ENCODE measurements at regions not wholly inside any gene's neighbourhood (a gene's known extent, or its start where the extent isn't known, plus 50 kb on each side); places are given as distances from the start of the nearest gene placed in this dataset.

DNA sequence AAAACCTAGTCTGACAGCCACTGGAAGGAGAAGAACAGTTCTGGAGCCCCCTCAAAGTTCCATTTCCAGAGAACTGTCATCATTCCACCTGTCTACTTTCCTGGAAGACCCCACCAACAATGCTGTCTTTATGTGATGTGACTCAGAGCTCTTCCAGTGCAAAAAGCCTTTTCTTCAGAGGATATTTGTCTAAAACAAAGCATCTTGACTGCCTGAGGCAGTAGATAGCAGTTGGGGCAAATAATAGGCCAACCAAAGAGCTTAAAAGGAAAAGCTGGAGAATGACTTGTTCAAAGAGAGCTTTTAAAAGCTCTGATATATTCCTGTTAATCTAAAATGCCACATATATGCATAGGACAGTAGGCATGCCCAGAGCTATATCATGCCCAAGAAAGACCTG, 62.6 kb downstream of the MIS18A start:
- TF ChIP-seq, protein P1, sequence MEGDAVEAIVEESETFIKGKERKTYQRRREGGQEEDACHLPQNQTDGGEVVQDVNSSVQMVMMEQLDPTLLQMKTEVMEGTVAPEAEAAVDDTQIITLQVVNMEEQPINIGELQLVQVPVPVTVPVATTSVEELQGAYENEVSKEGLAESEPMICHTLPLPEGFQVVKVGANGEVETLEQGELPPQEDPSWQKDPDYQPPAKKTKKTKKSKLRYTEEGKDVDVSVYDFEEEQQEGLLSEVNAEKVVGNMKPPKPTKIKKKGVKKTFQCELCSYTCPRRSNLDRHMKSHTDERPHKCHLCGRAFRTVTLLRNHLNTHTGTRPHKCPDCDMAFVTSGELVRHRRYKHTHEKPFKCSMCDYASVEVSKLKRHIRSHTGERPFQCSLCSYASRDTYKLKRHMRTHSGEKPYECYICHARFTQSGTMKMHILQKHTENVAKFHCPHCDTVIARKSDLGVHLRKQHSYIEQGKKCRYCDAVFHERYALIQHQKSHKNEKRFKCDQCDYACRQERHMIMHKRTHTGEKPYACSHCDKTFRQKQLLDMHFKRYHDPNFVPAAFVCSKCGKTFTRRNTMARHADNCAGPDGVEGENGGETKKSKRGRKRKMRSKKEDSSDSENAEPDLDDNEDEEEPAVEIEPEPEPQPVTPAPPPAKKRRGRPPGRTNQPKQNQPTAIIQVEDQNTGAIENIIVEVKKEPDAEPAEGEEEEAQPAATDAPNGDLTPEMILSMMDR (IDR thresholded peaks at IDR 0.05; ENCODE audit: borderline replicate concordance, insufficient read depth, low read depth, low read length) = no peak
- no peak overlapping the region for H3K4me3 ChIP-seq (ENCODE audit: low read depth, low read length)

DNA sequence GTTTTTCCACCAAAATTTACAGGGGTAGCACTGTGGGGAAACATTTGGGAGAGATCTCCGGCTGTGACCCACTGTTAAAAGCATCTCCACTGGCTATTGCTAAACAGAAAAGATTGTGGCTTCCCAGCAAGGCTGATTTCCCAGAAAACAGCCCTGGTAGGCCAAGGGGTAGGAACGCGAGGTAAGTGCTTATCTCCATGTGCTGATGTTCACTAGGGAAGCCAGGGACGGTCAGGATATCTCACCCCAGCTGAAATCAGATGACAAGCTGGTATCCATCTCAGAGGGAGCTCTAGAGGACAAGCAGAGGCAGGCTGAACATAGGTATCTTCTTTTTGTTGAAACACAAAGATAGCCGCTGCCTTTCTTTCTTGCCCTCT, 63.6 kb downstream of the MIS18A start:
- TF ChIP-seq, protein P1 (IDR thresholded peaks at IDR 0.05; ENCODE audit: borderline replicate concordance, insufficient read depth, low read depth, low read length) = no peak
- no peak overlapping the region for H3K4me3 ChIP-seq (ENCODE audit: low read depth, low read length)

DNA sequence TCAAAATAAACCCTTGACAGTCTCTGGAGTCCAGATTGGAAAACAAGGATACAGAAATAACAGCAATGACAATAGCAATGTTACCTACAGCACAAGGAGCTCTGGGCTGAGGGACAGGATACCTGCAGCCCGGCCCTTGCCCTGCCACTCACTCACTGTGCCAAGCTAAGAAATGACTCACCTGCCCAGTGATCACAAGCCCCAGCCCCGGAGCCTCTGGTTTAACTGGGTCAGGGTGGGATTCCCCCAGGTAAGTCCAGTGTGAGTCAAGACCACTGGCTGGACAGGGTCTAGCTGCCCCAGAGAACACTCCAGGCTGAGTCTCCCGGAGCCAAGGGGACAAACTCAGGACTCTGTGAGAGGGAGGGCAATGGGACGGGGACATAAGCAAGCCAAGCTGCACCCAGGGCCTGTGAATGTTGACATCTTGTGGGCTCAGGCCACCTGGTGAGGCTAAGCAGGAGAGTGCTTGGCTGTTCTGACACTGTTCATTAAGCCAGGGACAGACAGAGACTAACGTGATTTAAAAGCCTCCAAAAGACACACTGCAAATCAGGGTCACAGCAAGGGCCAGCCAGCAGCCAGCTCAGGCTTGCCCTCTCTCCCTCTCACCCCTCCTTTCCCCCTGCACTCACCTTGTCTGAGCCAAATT, 64.1 kb downstream of the MIS18A start:
- TF ChIP-seq, protein P1 (IDR thresholded peaks at IDR 0.05; ENCODE audit: borderline replicate concordance, insufficient read depth, low read depth, low read length) = no peak
- H3K4me3 ChIP-seq (ENCODE audit: low read depth, low read length) = no peak overlapping the region

DNA sequence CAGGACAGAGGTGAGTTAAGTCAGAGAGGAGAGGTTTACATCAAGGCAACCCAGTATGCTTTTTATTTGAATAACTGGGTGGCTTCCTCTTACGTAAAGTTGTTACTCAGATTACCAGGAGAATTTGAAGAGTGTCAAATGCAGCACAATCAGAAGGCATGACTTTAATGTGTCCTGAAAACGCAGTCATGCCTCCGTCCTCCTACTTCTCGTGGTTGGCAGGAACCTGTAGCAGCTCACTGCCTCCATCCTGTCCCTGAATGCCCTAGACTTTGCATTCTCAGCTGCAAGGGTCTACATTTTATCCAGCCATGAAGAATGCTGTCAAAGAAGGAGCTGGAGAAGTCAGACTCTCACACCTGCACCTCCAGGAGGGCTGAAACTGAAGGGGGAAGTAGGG, 66.7 kb downstream of the MIS18A start:
- TF ChIP-seq, protein P1 (IDR thresholded peaks at IDR 0.05; ENCODE audit: borderline replicate concordance, insufficient read depth, low read depth, low read length) = no peak
- no peak overlapping the region for H3K4me3 ChIP-seq (ENCODE audit: low read depth, low read length)

DNA sequence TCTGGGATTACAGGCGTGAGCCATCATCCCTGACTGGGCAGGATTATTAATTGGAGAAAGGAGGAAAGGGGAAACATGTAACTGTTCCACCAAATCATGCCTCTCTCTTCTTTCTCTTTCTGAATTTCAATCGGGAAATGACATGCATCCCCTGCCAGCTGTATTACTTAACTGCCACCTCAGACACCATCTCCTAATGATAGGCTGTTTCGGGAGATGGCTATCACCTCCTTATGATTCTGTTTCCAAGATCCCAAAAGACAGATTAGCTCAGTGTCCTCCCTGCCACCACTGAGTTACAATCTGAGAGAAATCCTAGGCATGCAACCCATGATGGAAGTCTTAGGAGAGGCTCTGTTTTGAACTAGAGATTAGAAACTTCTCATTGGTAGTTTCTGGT, 67.5 kb downstream of the MIS18A start:
- TF ChIP-seq, protein P1 (IDR thresholded peaks at IDR 0.05; ENCODE audit: borderline replicate concordance, insufficient read depth, low read depth, low read length) = no peak
- H3K4me3 ChIP-seq (ENCODE audit: low read depth, low read length) = no peak overlapping the region

DNA sequence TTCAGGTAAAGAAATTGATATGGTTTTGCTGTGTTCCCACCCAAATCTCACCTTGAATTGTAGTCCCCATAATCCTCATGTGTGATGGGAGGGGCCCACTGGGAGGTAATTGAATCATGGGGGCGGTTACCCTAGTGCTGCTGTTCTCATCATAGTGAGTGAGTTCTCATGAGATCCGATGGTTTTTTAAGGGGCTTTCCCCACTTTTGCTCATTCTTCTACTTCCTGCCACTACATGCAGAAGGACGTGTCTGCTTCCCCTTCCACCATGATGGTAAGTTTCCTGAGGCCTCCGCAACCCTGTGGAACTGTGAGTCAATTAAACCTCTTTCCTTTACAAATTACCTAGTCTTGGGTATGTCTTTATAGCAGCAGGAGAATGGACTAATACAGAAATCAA, 69.3 kb downstream of the MIS18A start:
- no peak overlapping the region for H3K4me3 ChIP-seq (ENCODE audit: low read depth, low read length)
- TF ChIP-seq, protein P1 (IDR thresholded peaks at IDR 0.05; ENCODE audit: borderline replicate concordance, insufficient read depth, low read depth, low read length) = no peak

DNA sequence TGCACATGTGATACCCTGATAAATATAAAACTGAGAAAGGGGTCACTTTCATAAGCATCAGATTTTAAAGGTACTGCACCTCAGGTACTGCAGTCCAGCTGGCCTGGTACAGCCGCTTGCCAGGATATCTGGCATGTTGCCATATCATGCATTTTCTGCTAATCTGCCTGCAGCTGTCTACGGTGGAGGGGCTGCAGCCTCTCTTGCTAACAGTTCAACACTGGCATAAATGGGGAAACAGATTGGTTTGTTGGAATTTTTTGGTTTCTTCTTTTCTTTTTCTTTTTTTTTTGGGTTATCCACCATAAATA, 71.5 kb downstream of the MIS18A start:
- no peak overlapping the region for H3K4me3 ChIP-seq (ENCODE audit: low read depth, low read length)
- TF ChIP-seq, protein P1 (IDR thresholded peaks at IDR 0.05; ENCODE audit: borderline replicate concordance, insufficient read depth, low read depth, low read length) = no peak

All from GM12875 (cell line).